ENCODE measurements at regions not wholly inside any gene's neighbourhood (a gene's known extent, or its start where the extent isn't known, plus 50 kb on each side); places are given as distances from the start of the nearest gene placed in this dataset.
"Not testable (repeated sequence)": the region's sequence is repeated elsewhere in the genome, so short reads cannot be mapped to it uniquely, and the experiment has no call there.

GRCh38 chr1:55430206-55430605 is 215.0 kb upstream of the USP24 start:
- not testable (repeated sequence) for TF ChIP-seq POLR2A (IDR thresholded peaks at IDR 0.05)
- TF ChIP-seq, protein P1, sequence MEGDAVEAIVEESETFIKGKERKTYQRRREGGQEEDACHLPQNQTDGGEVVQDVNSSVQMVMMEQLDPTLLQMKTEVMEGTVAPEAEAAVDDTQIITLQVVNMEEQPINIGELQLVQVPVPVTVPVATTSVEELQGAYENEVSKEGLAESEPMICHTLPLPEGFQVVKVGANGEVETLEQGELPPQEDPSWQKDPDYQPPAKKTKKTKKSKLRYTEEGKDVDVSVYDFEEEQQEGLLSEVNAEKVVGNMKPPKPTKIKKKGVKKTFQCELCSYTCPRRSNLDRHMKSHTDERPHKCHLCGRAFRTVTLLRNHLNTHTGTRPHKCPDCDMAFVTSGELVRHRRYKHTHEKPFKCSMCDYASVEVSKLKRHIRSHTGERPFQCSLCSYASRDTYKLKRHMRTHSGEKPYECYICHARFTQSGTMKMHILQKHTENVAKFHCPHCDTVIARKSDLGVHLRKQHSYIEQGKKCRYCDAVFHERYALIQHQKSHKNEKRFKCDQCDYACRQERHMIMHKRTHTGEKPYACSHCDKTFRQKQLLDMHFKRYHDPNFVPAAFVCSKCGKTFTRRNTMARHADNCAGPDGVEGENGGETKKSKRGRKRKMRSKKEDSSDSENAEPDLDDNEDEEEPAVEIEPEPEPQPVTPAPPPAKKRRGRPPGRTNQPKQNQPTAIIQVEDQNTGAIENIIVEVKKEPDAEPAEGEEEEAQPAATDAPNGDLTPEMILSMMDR (IDR thresholded peaks at IDR 0.05): not testable (repeated sequence)
